ENCODE measurements at regions not wholly inside any gene's neighbourhood (a gene's known extent, or its start where the extent isn't known, plus 50 kb on each side); places are given as distances from the start of the nearest gene placed in this dataset.

DNA sequence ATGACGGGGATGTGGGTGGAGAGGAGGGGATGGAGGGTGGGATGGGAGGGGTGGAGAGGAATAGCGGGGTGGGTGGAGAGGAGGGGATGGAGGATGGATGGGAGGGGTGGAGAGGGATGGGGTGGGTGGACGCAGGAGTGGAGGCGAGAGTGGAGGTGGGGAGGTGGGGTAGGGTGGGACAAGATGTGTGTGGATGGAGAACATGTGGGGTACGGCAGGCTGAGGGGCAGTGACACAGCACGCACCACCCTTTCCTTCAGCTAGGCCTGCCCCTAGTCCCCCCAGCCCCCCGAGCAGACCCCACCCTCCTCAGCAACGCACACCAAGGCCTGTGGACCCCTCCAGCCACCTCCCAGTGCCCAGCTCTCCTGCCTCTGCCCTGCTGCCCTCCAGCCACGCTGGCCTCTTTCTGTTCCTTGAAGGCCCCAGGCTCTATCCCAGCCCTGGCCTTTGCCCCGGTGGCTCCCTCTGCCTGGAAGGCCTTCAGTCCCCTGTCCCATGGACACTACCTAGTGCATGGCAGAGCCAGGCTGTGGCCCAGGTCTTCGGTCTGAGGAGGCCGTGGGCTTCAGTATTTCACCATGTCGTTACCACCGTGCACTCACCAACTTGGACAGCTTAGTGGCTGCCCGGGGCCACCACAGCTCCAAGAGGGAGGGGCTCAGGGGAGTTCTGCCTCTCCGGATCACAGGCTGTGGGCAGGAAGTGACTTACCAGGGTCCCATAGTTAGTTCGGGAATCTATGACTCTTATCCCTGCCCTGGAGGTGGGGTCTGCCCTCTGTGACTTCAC is 78.4 kb upstream of the PMEPA1 start:
- Histone ChIP-seq H3K36me3 (ENCODE audit: insufficient read depth, low read depth, low read length) (no peaks in the 10 kb centered on the region), H3K4me3 (ENCODE audit: low read length) (no peak overlapping the region), H3K4me1 (ENCODE audit: insufficient read depth, low read length) (no peaks in the 10 kb centered on the region), H3K9ac (ENCODE audit: low read depth, low read length) (no peak overlapping the region), H3K27me3 (ENCODE audit: insufficient read depth, low read length) (no peaks in the 10 kb centered on the region), H3K9me3 (ENCODE audit: insufficient read depth, low read depth, low read length) (no peaks in the 10 kb centered on the region), H3K27ac (ENCODE audit: low read length) (no peak overlapping the region)

DNA sequence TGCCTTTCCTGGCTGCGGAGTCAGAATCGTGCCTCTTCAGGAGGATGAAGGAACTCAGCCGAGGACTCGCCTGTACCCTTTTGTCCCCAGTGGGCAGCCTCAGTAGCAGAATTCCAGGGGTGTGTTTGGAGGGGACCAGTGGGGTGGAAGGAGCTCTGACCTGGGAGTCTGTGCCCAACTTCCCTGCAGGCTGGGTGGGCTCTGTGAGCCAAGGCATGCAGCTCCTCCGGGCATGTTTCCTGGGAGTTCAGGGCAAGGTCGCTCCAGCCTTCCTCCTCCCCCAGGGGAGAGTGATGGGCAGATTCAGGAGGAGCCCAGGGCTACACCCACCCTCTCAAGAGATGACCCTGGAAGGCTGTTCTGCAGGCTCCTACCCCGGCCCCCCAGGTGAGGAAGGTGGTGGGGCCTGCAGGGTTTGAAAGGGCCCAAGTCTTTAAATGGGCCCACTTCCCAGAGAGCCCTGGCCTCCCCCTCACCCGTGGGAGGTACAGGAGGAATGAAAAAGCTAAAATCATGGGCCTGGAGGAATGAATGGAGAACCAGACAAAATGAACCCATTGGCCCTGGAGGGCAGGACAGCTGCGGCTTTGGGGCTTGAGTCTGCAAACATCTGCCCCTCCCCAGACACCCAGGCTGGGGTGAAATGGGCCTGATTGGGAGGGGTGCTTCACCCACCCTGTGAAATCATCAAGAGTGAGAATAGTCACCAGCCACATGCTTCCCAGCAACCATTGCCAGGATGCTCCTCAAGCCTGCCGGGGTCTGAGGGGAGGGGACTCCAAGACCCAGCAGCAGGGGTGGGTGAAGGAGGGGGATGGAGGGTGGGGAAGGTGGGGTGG is 77.6 kb upstream of the PMEPA1 start:
- Histone ChIP-seq H3K27ac (ENCODE audit: low read length) (no peak overlapping the region), H3K9me3 (ENCODE audit: insufficient read depth, low read depth, low read length) (no peaks in the 10 kb centered on the region), H3K4me3 (ENCODE audit: low read length) (no peak overlapping the region), H3K36me3 (ENCODE audit: insufficient read depth, low read depth, low read length) (no peaks in the 10 kb centered on the region), H3K9ac (ENCODE audit: low read depth, low read length) (no peak overlapping the region), H3K27me3 (ENCODE audit: insufficient read depth, low read length) (no peaks in the 10 kb centered on the region), H3K4me1 (ENCODE audit: insufficient read depth, low read length) (no peaks in the 10 kb centered on the region)

DNA sequence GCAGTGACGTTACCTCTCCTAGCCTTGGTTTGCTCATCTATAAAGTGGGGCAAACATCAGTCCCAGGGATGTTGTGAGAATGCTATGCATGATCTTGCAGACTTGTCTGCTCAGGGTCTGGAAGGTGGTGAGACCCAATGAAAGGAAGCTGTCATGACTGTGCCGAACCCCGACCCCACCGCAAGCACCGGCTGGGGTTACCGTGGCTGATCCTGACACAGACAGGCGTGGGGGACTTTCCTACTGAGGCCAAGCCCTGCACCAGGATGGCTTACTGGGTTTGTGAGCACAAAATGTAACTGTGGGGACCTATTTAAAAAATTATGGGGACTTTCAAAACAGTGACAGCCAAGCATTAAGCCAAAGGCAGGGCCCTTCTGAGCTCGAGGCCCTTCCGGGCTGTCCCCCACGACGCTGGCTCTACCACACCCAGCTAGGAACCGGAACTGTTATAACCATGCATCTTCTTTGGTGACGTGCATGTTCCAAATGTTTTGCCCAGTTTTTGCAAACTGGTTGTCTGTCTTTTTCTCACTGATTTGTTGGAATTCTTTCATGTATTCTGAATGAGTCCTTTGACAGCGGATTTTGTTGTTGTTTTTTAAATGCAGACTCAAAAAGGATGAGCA is 76.6 kb upstream of the PMEPA1 start:
- H3K9ac ChIP-seq (ENCODE audit: low read depth, low read length) = no peak overlapping the region
- no peaks in the 10 kb centered on the region for H3K4me1 ChIP-seq (ENCODE audit: insufficient read depth, low read length)
- H3K36me3 ChIP-seq (ENCODE audit: insufficient read depth, low read depth, low read length) = no peaks in the 10 kb centered on the region
- H3K27ac ChIP-seq (ENCODE audit: low read length) = no peak overlapping the region
- no peaks in the 10 kb centered on the region for H3K27me3 ChIP-seq (ENCODE audit: insufficient read depth, low read length)
- no peaks in the 10 kb centered on the region for H3K9me3 ChIP-seq (ENCODE audit: insufficient read depth, low read depth, low read length)
- H3K4me3 ChIP-seq (ENCODE audit: low read length) = no peak overlapping the region

DNA sequence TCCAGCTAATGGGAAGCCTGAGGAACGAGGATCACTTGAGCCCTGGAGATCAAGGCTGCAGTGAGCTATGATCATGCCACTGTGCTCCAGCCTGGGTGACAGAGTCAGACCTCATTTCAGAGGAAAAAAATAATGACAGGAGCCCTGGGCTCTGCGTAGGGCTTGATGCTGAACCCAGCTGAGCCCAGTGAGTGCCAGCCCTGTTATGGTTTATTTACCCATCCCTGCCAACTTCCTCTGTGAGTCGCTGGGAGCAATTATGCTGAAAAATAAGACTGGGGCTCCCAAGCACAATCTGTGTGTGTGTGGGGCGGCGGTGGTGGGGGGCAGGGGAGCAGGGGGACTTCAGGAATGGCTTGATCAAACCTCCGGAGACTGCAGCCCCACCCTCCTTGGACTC is 75.9 kb upstream of the PMEPA1 start:
- Histone ChIP-seq H3K4me3 (ENCODE audit: low read length) (no peak overlapping the region), H3K27ac (ENCODE audit: low read length) (no peak overlapping the region), H3K9me3 (ENCODE audit: insufficient read depth, low read depth, low read length) (no peaks in the 10 kb centered on the region)

DNA sequence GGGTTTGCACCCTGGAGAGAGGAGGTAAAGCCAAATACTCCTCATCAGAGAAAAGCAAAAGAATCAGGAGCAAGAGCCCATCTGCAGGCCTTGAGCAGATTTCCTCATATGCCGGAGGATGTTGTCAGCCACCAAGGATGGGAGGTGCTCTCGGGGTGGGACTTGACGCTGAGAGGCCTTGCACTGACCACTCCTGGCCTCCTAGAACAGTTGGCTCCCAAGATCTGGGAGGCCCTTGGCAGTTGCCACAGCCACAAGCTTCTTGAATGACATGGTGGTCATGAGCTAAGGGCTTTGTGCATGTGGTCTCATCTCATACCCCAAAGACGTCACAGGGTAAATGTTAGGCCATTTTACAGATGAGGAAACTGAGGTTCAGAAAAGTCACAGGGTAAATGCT is 75.2 kb upstream of the PMEPA1 start:
- H3K27me3 ChIP-seq (ENCODE audit: insufficient read depth, low read length) = no peaks in the 10 kb centered on the region
- no peak overlapping the region for H3K9ac ChIP-seq (ENCODE audit: low read depth, low read length)
- no peaks in the 10 kb centered on the region for H3K36me3 ChIP-seq (ENCODE audit: insufficient read depth, low read depth, low read length)
- no peaks in the 10 kb centered on the region for H3K9me3 ChIP-seq (ENCODE audit: insufficient read depth, low read depth, low read length)
- H3K4me3 ChIP-seq (ENCODE audit: low read length) = no peak overlapping the region
- H3K27ac ChIP-seq (ENCODE audit: low read length) = no peak overlapping the region
- no peaks in the 10 kb centered on the region for H3K4me1 ChIP-seq (ENCODE audit: insufficient read depth, low read length)

More for the DNA sequence above, 75.9 kb upstream of the PMEPA1 start:
- Histone ChIP-seq H3K36me3 (ENCODE audit: insufficient read depth, low read depth, low read length) (no peaks in the 10 kb centered on the region), H3K9ac (ENCODE audit: low read depth, low read length) (no peak overlapping the region), H3K27me3 (ENCODE audit: insufficient read depth, low read length) (no peaks in the 10 kb centered on the region), H3K4me1 (ENCODE audit: insufficient read depth, low read length) (no peaks in the 10 kb centered on the region)

DNA sequence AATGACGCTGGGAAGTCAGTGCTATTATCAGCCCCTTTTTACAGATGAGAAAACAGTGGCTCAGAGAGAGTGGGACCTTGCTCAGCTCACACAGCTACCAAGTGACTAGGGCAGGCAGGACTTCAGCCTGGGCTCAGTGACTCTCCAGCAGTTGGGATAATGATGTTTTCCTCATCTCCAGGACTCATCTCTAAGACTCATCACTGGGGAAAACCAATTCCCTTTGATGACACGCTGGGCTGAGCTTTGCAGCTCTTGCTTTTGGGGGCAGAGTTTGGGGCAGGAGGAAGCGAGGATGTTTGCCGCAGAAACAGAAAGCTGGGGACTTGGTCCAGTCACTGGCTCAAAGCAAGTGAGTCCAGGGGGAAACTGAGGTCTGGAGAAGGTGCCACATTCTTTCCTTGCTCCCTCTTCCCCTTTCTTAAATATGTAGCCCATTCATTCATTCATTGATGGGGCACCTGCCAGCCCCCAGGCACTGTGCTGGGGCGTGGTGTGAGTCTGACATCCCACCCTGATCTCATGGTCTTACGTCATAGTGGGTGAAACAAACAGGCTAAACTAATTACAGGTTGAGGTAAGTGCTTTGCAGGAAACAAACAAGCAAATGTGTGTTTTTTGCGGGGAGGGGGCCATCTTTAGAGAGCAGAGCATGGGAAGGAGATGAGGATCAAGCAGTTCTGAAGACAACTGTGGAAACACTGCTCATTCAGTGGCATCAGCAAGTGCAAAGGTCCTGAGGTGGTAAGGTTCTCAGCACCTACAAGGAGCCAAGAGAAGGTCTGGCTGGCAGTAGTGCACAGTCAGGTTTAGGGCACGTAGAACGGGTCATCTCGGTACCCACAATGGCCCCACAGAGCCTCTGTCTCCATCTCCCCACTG is 74.4 kb upstream of the PMEPA1 start:
- no peaks in the 10 kb centered on the region for H3K4me1 ChIP-seq (ENCODE audit: insufficient read depth, low read length)
- H3K9me3 ChIP-seq (ENCODE audit: insufficient read depth, low read depth, low read length) = no peaks in the 10 kb centered on the region
- H3K36me3 ChIP-seq (ENCODE audit: insufficient read depth, low read depth, low read length) = no peaks in the 10 kb centered on the region
- H3K4me3 ChIP-seq (ENCODE audit: low read length) = no peak overlapping the region
- H3K27me3 ChIP-seq (ENCODE audit: insufficient read depth, low read length) = no peaks in the 10 kb centered on the region
- no peak overlapping the region for H3K9ac ChIP-seq (ENCODE audit: low read depth, low read length)
- no peak overlapping the region for H3K27ac ChIP-seq (ENCODE audit: low read length)

DNA sequence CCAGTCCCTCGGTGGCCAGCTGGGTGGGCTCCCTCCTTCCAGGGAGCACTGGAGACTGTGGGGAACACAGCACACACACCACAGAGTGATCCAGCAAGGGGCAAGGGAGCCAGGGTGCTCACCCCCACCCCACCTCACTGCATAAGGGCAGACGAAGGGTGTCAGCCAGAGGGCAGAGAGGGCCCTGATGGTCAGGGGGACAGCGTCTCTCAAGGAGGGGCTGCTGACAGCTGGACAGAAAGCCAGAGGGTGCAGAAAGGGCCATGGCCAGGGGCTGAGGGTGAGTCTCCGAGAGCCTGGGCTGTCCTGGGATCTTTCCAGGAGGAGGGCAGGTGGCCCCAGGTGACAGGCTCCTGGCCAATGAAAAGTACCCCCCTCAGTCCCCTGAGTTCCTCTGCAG is 73.4 kb upstream of the PMEPA1 start:
- H3K4me1 ChIP-seq (ENCODE audit: insufficient read depth, low read length) = no peaks in the 10 kb centered on the region
- H3K27me3 ChIP-seq (ENCODE audit: insufficient read depth, low read length) = no peaks in the 10 kb centered on the region
- no peaks in the 10 kb centered on the region for H3K36me3 ChIP-seq (ENCODE audit: insufficient read depth, low read depth, low read length)
- no peaks in the 10 kb centered on the region for H3K9me3 ChIP-seq (ENCODE audit: insufficient read depth, low read depth, low read length)
- H3K9ac ChIP-seq (ENCODE audit: low read depth, low read length) = no peak overlapping the region
- no peak overlapping the region for H3K27ac ChIP-seq (ENCODE audit: low read length)
- no peak overlapping the region for H3K4me3 ChIP-seq (ENCODE audit: low read length)

DNA sequence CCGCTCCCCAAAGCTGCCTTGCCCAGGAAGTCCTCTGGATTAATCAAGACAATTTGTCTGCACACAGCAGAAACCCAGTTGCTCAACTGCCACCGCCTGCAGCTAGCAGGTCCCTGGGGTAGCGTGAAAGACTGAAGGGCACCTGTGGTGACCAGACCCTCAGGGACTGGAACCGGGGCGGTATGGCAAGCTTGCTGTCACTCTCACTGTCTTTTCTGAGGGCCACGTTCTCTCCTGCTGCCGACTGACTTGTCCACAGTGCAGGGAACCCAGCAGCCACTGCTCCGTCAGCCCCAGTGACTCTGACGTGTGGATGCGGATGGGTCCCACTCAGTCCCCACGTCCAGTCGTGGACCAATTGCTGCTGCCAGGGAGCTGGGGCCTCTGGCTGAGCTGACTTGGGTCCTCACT is 72.8 kb upstream of the PMEPA1 start:
- Histone ChIP-seq H3K9me3 (ENCODE audit: insufficient read depth, low read depth, low read length) (no peaks in the 10 kb centered on the region), H3K36me3 (ENCODE audit: insufficient read depth, low read depth, low read length) (no peaks in the 10 kb centered on the region), H3K9ac (ENCODE audit: low read depth, low read length) (no peak overlapping the region), H3K4me1 (ENCODE audit: insufficient read depth, low read length) (no peaks in the 10 kb centered on the region), H3K27me3 (ENCODE audit: insufficient read depth, low read length) (no peaks in the 10 kb centered on the region), H3K4me3 (ENCODE audit: low read length) (no peak overlapping the region), H3K27ac (ENCODE audit: low read length) (no peak overlapping the region)

DNA sequence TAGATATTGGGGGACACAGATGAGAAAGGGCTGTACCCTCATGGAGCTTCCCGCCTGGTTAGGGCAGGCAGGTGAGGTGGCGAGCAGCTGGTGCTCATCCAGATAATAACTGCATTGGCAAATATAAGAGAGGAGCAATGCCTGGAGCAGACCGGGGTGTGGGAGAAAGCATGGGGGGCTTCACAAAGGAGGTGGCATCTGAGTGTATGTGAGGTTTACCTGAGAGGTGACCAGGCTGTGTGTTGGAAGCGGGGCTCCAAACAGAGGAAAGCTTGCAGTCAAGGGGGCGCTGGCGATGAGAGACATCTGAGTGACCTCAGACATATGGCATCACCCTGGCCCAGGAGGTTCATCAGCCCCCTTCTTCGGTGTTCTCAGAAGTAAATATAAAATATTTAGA is 72.1 kb upstream of the PMEPA1 start:
- Histone ChIP-seq H3K9me3 (ENCODE audit: insufficient read depth, low read depth, low read length) (no peaks in the 10 kb centered on the region), H3K4me1 (ENCODE audit: insufficient read depth, low read length) (no peaks in the 10 kb centered on the region), H3K9ac (ENCODE audit: low read depth, low read length) (no peak overlapping the region), H3K4me3 (ENCODE audit: low read length) (no peak overlapping the region), H3K27ac (ENCODE audit: low read length) (no peak overlapping the region), H3K36me3 (ENCODE audit: insufficient read depth, low read depth, low read length) (no peaks in the 10 kb centered on the region), H3K27me3 (ENCODE audit: insufficient read depth, low read length) (no peaks in the 10 kb centered on the region)

DNA sequence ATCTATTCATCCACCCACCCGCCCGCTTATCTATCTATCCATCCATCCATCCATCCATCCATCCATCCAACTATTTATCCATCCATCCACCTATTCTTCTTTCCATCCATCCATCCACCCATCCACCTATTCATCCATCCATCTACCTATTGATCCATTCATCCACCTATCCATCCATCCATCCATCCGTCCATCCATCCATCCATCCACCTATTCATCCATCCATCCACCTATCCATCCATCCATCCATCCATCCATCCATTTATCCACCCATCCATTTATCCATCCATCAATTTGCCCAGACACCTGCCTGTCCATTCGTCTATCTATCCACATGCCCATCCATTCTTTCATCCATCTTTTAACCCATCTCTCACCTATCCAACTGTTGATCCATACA is 71.1 kb upstream of the PMEPA1 start:
- no peaks in the 10 kb centered on the region for H3K4me1 ChIP-seq (ENCODE audit: insufficient read depth, low read length)
- H3K9me3 ChIP-seq (ENCODE audit: insufficient read depth, low read depth, low read length) = no peaks in the 10 kb centered on the region
- H3K27me3 ChIP-seq (ENCODE audit: insufficient read depth, low read length) = no peaks in the 10 kb centered on the region
- no peak overlapping the region for H3K4me3 ChIP-seq (ENCODE audit: low read length)
- H3K9ac ChIP-seq (ENCODE audit: low read depth, low read length) = no peak overlapping the region
- no peak overlapping the region for H3K27ac ChIP-seq (ENCODE audit: low read length)
- H3K36me3 ChIP-seq (ENCODE audit: insufficient read depth, low read depth, low read length) = no peaks in the 10 kb centered on the region

DNA sequence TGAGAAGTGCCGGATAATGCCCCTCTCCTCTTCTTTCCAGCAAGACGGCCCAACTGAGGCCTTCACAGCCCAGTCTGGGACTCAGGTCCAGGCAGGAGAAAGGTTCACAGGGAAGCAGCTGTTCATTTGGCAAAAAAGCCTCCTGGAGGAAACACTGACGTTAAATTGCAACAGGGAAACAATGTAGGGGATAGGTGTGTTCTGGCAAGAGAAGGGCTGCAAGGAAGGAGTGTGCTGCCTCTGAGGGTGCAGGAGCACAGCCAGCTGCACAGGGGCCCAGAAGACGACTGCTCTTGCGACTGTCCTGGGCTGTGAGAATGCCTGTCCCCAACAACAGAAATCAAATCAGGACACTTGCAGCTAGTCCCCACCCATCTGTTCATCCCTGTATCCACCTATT is 70.6 kb upstream of the PMEPA1 start:
- Histone ChIP-seq H3K9me3 (ENCODE audit: insufficient read depth, low read depth, low read length) (no peaks in the 10 kb centered on the region), H3K36me3 (ENCODE audit: insufficient read depth, low read depth, low read length) (no peaks in the 10 kb centered on the region), H3K4me1 (ENCODE audit: insufficient read depth, low read length) (no peaks in the 10 kb centered on the region), H3K9ac (ENCODE audit: low read depth, low read length) (no peak overlapping the region), H3K4me3 (ENCODE audit: low read length) (no peak overlapping the region), H3K27me3 (ENCODE audit: insufficient read depth, low read length) (no peaks in the 10 kb centered on the region), H3K27ac (ENCODE audit: low read length) (no peak overlapping the region)

Data from iPS-20b (cell line).